ENCODE measurements at regions not wholly inside any gene's neighbourhood (a gene's known extent, or its start where the extent isn't known, plus 50 kb on each side); places are given as distances from the start of the nearest gene placed in this dataset.
A peak's percentile ranks its signal among the peaks of the same experiment; 100 is the strongest.

DNA sequence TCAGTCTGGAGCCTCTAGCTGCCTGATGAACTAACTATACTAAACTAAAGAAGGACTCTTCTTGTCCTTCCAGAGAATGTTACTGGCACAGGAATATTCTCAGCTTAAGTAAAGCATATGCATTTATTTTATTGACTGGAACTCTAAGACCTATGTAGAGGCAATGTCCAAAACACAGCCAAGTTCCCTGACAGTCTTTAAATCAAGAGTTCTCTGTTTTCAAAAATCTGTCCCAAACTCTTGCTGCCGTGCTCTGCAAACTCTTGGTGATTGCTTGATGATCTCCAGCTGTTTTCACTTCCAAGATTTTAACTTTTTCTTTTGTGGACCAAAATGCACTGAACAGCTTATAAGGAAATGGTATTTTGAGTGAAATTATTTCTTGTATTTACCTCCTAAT, 67.5 kb upstream of the DAAM1 start:
- Mint-ChIP-seq H3K4me1 (peaks cover 2% of the 10 kb centered on the region), H3K36me3 (ENCODE audit: low read depth) (no peaks in the 10 kb centered on the region), H3K4me3 (no peak overlapping the region), H3K27ac (no peak overlapping the region), H3K27me3 (no peaks in the 10 kb centered on the region), H3K9me3 (ENCODE audit: low read depth) (no peaks in the 10 kb centered on the region)
- ChIA-PET POLR2A (no interaction called here), CTCF (interaction anchor here (1.7 kb wide), 1 partner anchor 10 kb away, joined by 3 read pairs; no protein-coding TSS in a partner anchor)
- DNase-seq (no peak), ATAC-seq (no peak)
- intact Hi-C loops (cut with DNase I, micrococcal nuclease): loop anchor here in 1 of 2 experiments (5.0 kb wide), 1 partner anchor 94 kb away; no protein-coding TSS in a partner anchor

DNA sequence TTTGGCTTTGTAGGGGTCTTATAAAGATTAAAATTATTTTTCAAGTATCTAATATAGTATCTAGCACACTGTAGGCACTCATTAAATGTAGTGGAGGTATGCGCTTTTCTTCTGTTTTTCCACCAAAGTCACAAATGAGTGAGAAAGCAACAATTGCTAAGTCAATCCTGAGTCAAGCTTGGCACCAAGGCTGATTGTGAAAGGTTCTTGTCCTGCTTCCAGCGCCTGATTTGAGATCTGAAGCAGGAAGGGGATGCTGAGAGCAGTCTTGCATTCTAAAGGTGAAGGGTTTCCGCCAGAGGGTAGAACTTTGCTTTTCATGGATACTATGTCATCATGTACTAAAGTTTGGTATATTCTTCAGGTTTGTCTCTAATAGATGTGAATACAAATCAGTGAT, 64.9 kb upstream of the DAAM1 start:
- Mint-ChIP-seq H3K9me3 (ENCODE audit: low read depth) (no peaks in the 10 kb centered on the region), H3K27ac (no peak overlapping the region), H3K27me3 (peaks cover 6% of the 10 kb centered on the region), H3K4me1 (no peaks in the 10 kb centered on the region), H3K36me3 (ENCODE audit: low read depth) (no peaks in the 10 kb centered on the region), H3K4me3 (no peak overlapping the region)
- DNase-seq (no peak), ATAC-seq (no peak)
- intact Hi-C loops (cut with DNase I, micrococcal nuclease): loop anchor here in 1 of 2 experiments (5.0 kb wide), 1 partner anchor 96 kb away; no protein-coding TSS in a partner anchor
- POLR2A ChIA-PET: no interaction called here
- CTCF ChIA-PET: interaction anchor here (1.0 to 2.7 kb wide), 3 partner anchors 10 to 1061 kb away, joined by 3 to 21 read pairs (median 4); no protein-coding TSS in a partner anchor

DNA sequence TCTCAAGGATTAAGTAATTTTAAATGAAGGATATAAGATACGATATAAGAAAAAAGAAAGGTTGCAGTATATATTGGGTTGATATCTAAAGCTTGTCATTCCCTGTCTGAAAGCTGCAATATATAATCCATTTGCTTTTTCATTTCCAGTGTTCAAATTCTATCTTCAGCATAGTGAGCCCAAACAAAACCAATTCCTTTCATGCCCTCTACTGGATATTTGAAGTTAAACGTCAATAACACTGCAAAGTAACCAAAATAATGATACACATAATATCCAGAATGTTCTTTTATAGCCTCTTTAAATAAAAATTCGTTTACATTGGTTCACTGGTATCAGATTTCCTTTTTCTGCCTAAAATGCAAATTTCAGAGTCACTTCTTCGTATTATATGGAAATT, 64.5 kb upstream of the DAAM1 start:
- no peak overlapping the region for H3K27ac Mint-ChIP-seq
- no peaks in the 10 kb centered on the region for H3K9me3 Mint-ChIP-seq (ENCODE audit: low read depth)
- CTCF ChIA-PET: interaction anchor here (0.7 to 2.7 kb wide), 8 partner anchors 9 to 1061 kb away, joined by 3 to 21 read pairs (median 4); no protein-coding TSS in a partner anchor
- peaks cover 8% of the 10 kb centered on the region for H3K27me3 Mint-ChIP-seq
- POLR2A ChIA-PET: no interaction called here
- H3K4me1 Mint-ChIP-seq: no peaks in the 10 kb centered on the region
- H3K36me3 Mint-ChIP-seq (ENCODE audit: low read depth): no peaks in the 10 kb centered on the region
- no peak for DNase-seq
- ATAC-seq: no peak
- no peak overlapping the region for H3K4me3 Mint-ChIP-seq
- intact Hi-C loops (cut with DNase I, micrococcal nuclease): loop anchor here (1.0 to 5.0 kb wide), 4 partner anchors 27 to 623 kb away; no protein-coding TSS in a partner anchor

DNA sequence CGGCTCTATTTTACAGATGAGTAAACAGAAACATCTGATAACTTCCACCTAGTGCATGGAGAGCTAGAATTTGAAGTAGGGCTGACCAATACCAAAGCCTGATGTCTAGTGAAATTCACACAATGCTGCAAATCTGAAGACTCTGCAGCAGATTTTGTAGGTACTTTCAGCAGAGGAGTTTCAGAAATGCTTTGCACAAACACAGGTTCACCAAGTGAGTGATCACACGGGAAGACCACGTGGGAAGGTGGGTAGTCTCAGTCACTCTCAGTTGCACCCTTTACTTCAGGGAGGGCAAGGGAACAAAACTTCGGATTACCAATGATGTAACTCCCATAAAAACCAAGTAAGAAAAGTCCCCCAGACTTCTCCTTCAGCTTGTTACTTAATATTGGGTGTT, 63.3 kb upstream of the DAAM1 start:
- CTCF ChIA-PET: interaction anchor here (0.8 to 2.7 kb wide), 5 partner anchors 20 to 451 kb away, joined by 3 to 21 read pairs (median 4); partner anchors contain the start of gene CCDC175
- H3K27ac Mint-ChIP-seq: no peak overlapping the region
- H3K4me3 Mint-ChIP-seq: no peak overlapping the region
- no peaks in the 10 kb centered on the region for H3K36me3 Mint-ChIP-seq (ENCODE audit: low read depth)
- intact Hi-C loops (cut with DNase I, micrococcal nuclease): loop anchor here (2.0 to 5.0 kb wide), 3 partner anchors 382 to 1057 kb away; no protein-coding TSS in a partner anchor
- no peaks in the 10 kb centered on the region for H3K4me1 Mint-ChIP-seq
- DNase-seq (no peak), ATAC-seq (no peak)
- H3K9me3 Mint-ChIP-seq (ENCODE audit: low read depth): no peaks in the 10 kb centered on the region
- H3K27me3 Mint-ChIP-seq: peaks cover 8% of the 10 kb centered on the region
- POLR2A ChIA-PET: no interaction called here

DNA sequence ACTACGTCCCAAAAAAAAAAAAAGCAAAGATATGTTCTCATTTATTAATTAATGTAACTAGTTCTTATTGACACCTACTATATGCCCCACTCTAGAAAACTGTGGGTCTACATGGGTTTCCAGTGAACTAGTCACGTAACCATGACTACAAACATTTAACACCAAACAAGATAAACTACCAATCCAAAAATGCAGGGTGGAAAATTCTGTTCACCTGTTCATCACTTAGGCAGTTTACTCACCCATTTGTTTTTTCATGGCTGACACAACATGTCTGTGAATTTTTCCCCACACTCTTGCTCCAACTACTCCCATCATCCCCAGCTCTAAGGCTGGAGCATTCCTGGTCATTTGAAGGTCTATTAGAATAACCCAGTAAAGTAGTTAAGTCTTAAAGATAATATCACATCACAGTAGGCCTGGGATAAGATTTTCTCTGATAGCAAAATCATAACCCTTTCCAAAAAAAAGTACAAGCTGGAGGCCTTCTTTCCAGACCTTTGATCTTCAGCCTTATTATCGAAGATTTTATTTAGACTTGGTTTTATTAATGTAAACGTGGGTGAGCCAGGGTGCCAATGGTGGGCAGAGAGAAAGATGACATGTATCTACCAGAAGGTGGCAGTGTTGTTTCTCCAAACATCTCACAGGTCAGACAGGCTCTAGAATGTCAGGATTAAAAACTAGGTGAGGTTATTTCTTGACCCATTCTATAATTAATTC, 61.6 kb upstream of the DAAM1 start:
- Mint-ChIP-seq H3K27me3 (peaks cover 8% of the 10 kb centered on the region), H3K27ac (no peak overlapping the region), H3K4me3 (no peak overlapping the region), H3K9me3 (ENCODE audit: low read depth) (no peaks in the 10 kb centered on the region), H3K4me1 (no peaks in the 10 kb centered on the region), H3K36me3 (ENCODE audit: low read depth) (no peaks in the 10 kb centered on the region)
- DNase-seq (peak; percentile 33), ATAC-seq (peak; percentile 77)
- ChIA-PET POLR2A (no interaction called here), CTCF (interaction anchor here (1.0 to 1.9 kb wide), 6 partner anchors 61 to 449 kb away, joined by 3 to 6 read pairs (median 4); partner anchors contain the start of gene CCDC175)
- intact Hi-C loops (cut with DNase I, micrococcal nuclease): loop anchor here (1.0 to 5.0 kb wide), 6 partner anchors 62 to 1058 kb away; partner anchors contain the start of gene CCDC175 (in 2 of the 2)

DNA sequence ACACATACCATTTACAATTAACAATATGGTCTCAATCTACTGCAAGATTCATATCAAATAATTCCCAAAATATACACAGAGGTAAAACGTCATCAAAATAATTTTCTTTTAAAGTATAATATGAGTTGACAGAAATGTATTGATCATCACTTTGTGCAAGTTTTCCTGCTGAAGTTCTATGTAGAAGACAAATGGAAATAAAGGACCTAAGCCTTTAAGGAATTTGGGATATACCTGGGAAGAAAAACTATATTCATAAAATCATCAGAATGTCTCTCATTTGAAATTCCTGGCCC, 61.1 kb upstream of the DAAM1 start:
- Mint-ChIP-seq H3K36me3 (ENCODE audit: low read depth) (no peaks in the 10 kb centered on the region), H3K4me3 (no peak overlapping the region), H3K4me1 (no peaks in the 10 kb centered on the region), H3K9me3 (ENCODE audit: low read depth) (no peaks in the 10 kb centered on the region), H3K27ac (no peak overlapping the region), H3K27me3 (peaks cover 8% of the 10 kb centered on the region)
- CTCF ChIA-PET: interaction anchor here (1.0 to 1.4 kb wide), 3 partner anchors 61 to 317 kb away, joined by 3 to 5 read pairs (median 5); no protein-coding TSS in a partner anchor
- intact Hi-C loops (cut with DNase I, micrococcal nuclease): loop anchor here (1.0 to 5.0 kb wide), 6 partner anchors 62 to 1057 kb away; partner anchors contain the start of gene CCDC175 (in 2 of the 2)
- POLR2A ChIA-PET: no interaction called here
- ATAC-seq: no peak
- no peak for DNase-seq

DNA sequence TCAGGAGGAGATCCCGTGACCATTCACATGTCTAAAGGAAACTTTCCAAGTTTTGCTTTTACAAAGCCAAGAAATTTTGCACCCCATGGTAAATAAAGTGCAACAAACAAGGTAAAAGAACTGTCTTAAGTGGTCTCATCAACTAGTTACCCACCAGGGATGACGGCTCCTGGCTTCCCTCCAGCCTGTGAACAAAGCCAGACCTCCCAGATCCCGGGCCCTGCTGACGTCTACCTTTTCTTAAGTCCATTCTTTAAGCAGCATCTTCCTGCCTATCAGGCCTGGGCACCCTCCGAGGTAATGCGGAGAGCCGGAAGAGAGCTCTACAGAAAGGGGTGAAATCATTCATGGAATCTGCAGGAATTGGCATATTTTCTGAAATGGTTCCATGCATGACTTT, 58.0 kb upstream of the DAAM1 start:
- H3K36me3 Mint-ChIP-seq (ENCODE audit: low read depth): no peaks in the 10 kb centered on the region
- H3K4me1 Mint-ChIP-seq: no peaks in the 10 kb centered on the region
- CTCF ChIA-PET: interaction anchor here (1.0 to 1.1 kb wide), 2 partner anchors 242 to 314 kb away, joined by 3 to 4 read pairs; no protein-coding TSS in a partner anchor
- ATAC-seq: no peak
- H3K27ac Mint-ChIP-seq: no peak overlapping the region
- POLR2A ChIA-PET: no interaction called here
- no peaks in the 10 kb centered on the region for H3K9me3 Mint-ChIP-seq (ENCODE audit: low read depth)
- peaks cover 8% of the 10 kb centered on the region for H3K27me3 Mint-ChIP-seq
- no peak for DNase-seq
- intact Hi-C loops (cut with DNase I, micrococcal nuclease): no loop called here
- no peak overlapping the region for H3K4me3 Mint-ChIP-seq

DNA sequence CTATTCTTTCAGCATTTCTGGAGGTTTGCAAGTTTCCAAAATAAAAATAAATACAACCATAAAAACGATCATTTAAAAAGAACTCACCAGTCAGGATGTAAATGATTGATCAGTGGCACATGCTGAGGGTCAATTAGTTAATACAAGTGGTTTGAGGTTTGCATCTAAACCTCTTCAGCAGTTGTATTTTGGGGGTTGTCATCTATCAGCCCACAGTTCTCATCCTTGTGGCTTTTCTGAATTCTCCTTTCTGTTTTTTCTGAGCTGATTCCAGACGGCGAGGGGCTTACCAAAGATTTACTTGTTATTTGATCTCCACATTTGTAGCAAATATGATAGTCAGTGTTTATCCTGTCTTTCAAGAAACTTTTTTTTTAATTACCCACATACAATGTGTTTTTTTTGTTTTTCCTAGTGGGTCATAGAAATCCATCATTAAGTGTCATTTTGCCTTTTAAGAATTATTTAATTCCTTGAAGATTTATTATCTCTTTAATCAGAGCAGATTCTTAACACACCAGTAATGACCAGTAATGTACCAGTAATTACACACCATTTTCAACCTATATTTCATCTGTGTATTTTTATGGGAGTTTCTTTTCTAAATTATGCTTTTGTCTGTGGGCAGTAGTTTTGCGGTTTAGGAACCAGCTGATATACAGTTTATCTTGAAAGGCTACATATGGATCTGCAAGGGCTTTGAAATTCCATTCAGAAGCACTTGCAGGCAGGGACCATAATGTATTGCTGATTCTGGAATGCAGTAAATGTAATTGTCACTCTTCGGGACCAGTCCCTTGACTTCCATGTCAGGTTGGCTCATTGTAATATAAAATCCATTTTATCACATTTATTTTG, 56.3 kb upstream of the DAAM1 start:
- POLR2A ChIA-PET: no interaction called here
- no peaks in the 10 kb centered on the region for H3K4me1 Mint-ChIP-seq
- no peak overlapping the region for H3K27ac Mint-ChIP-seq
- intact Hi-C loops (cut with DNase I, micrococcal nuclease): no loop called here
- H3K9me3 Mint-ChIP-seq (ENCODE audit: low read depth): no peaks in the 10 kb centered on the region
- CTCF ChIA-PET: interaction anchor here (1.4 kb wide), 1 partner anchor 8 kb away, joined by 3 read pairs; no protein-coding TSS in a partner anchor
- H3K27me3 Mint-ChIP-seq: peaks cover 5% of the 10 kb centered on the region
- no peaks in the 10 kb centered on the region for H3K36me3 Mint-ChIP-seq (ENCODE audit: low read depth)
- DNase-seq (no peak), ATAC-seq (no peak)
- H3K4me3 Mint-ChIP-seq: no peak overlapping the region

DNA sequence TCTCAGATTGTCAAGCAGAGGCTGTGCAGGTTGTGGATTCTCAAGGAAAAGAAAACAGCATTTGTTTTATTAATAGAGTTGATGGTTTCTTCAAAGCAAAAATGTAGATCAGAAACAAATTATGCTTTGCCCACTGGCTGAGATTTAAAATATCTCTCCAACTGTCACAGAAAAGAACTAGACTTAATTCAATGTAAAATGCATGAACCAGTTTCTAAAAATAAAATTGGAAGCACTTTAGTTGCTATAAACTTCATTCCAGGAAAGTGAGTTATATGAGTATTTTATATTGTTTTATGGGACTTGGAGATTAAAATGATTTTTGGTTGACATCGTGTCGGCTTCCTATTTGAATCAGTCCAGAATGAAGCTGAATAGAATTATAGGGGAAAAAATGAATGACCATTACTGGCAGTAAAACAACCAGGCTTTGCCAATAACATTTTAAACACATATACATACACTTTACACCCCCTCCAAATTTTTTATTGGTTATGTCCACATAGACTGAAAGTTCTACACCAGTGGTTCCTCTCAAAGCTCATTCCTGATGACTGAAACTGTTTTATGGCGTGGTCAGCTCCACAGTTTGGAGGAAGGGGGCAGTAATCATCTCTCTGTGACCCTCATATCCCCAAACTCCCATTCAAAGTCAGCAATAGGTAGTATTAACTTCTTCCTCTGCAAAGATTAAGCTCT, 55.5 kb upstream of the DAAM1 start:
- H3K4me3 Mint-ChIP-seq: no peak overlapping the region
- H3K27ac Mint-ChIP-seq: no peak overlapping the region
- no peaks in the 10 kb centered on the region for H3K9me3 Mint-ChIP-seq (ENCODE audit: low read depth)
- H3K4me1 Mint-ChIP-seq: no peaks in the 10 kb centered on the region
- DNase-seq: no peak
- ChIA-PET CTCF (interaction anchor here (0.6 to 1.4 kb wide), 3 partner anchors 9 to 351 kb away, joined by 3 to 5 read pairs (median 3); partner anchors contain the start of genes JKAMP and L3HYPDH), POLR2A (no interaction called here)
- intact Hi-C loops (cut with DNase I, micrococcal nuclease): no loop called here
- ATAC-seq: no peak
- peaks cover 4% of the 10 kb centered on the region for H3K27me3 Mint-ChIP-seq
- no peaks in the 10 kb centered on the region for H3K36me3 Mint-ChIP-seq (ENCODE audit: low read depth)

DNA sequence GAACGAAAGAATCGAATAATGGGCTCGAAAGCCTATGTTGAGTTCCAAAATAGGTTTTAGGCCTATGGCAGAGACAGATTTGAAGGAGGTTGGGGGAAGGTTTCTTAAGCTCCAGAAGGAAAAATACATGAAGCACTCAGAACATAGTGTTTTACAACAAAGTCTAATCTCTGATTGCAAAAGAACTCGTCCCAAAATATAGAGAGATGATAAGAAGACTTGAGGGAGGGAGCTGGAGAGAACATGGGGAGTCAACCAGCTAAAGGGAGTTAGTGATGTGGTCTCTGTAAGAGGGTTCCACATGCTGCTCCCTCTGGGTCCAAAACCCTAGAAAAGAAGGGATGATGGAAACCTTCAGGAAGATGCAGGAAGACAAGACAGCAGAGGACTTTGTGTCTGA, 54.8 kb upstream of the DAAM1 start:
- Mint-ChIP-seq H3K9me3 (ENCODE audit: low read depth) (no peaks in the 10 kb centered on the region), H3K27me3 (peaks cover 1% of the 10 kb centered on the region), H3K4me1 (no peaks in the 10 kb centered on the region), H3K27ac (no peak overlapping the region), H3K36me3 (ENCODE audit: low read depth) (no peaks in the 10 kb centered on the region), H3K4me3 (no peak overlapping the region)
- ATAC-seq (no peak), DNase-seq (no peak)
- intact Hi-C loops (cut with DNase I, micrococcal nuclease): no loop called here
- CTCF ChIA-PET: interaction anchor here (1.2 kb wide), 1 partner anchor 310 kb away, joined by 5 read pairs; no protein-coding TSS in a partner anchor
- POLR2A ChIA-PET: no interaction called here

DNA sequence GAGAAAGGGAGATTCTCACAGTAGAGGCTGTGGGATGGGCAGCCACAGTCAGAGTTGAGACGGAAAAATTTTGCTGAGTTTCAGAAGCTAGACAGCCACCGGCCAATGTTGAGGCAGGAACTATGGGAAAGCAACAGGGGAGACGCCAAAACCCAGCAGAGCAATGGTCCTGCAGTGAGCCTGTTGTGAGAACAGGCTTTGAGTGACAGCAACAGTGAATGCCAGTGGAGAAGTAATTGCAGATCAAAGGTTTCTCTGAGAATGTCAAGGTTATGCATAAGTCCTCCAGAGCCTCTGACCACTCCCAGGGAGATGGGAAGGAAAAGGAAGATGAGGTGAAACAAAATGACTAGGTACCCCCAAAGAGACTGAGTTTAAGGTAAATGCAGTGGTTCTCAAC, 54.2 kb upstream of the DAAM1 start:
- ChIA-PET POLR2A (interaction anchor here (0.6 kb wide), 1 partner anchor 10 kb away, joined by 6 read pairs; no protein-coding TSS in a partner anchor), CTCF (no interaction called here)
- no peaks in the 10 kb centered on the region for H3K4me1 Mint-ChIP-seq
- no peak overlapping the region for H3K4me3 Mint-ChIP-seq
- H3K9me3 Mint-ChIP-seq (ENCODE audit: low read depth): no peaks in the 10 kb centered on the region
- no peak overlapping the region for H3K27ac Mint-ChIP-seq
- H3K36me3 Mint-ChIP-seq (ENCODE audit: low read depth): no peaks in the 10 kb centered on the region
- intact Hi-C loops (cut with DNase I, micrococcal nuclease): no loop called here
- no peaks in the 10 kb centered on the region for H3K27me3 Mint-ChIP-seq
- DNase-seq: no peak
- no peak for ATAC-seq
